ENCODE measurements at regions not wholly inside any gene's neighbourhood (a gene's known extent, or its start where the extent isn't known, plus 50 kb on each side); places are given as distances from the start of the nearest gene placed in this dataset.

DNA sequence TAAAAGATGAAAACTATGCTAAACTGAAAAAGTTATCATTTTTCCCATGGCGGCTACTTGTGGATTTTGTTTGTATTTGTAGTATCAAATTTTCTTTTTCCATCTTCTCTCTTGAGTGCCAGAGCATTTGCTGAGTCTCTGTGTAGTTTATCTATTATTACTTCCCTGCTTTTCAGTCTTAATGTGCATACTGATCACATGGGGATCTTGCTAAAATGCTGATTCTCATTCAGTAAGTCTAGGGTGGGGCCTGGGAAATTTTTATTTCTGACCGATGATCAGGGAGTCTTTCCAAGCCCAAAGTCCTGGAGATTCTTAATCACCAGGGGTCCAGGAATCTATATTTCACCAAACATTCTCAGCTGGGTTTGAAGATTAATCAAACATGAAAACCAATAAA, 189.0 kb upstream of the GOT2 start:
- TF ChIP-seq, protein P1, sequence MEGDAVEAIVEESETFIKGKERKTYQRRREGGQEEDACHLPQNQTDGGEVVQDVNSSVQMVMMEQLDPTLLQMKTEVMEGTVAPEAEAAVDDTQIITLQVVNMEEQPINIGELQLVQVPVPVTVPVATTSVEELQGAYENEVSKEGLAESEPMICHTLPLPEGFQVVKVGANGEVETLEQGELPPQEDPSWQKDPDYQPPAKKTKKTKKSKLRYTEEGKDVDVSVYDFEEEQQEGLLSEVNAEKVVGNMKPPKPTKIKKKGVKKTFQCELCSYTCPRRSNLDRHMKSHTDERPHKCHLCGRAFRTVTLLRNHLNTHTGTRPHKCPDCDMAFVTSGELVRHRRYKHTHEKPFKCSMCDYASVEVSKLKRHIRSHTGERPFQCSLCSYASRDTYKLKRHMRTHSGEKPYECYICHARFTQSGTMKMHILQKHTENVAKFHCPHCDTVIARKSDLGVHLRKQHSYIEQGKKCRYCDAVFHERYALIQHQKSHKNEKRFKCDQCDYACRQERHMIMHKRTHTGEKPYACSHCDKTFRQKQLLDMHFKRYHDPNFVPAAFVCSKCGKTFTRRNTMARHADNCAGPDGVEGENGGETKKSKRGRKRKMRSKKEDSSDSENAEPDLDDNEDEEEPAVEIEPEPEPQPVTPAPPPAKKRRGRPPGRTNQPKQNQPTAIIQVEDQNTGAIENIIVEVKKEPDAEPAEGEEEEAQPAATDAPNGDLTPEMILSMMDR (IDR thresholded peaks at IDR 0.05) = no peak
- no peak for TF ChIP-seq POLR2A (IDR thresholded peaks at IDR 0.05)

All from lower leg skin (tissue), 3 donors.